H1 (cell line): ENCODE measurements at regions not wholly inside any gene's neighbourhood (a gene's known extent, or its start where the extent isn't known, plus 50 kb on each side); places are given as distances from the start of the nearest gene placed in this dataset.

Experiments used
- GTF2F1 ChIP-seq: IDR thresholded peaks from 2 replicates; pipeline ENCODE4 v1.6.1; 2012; ENCODE audit warnings: low read depth, low read length, improper control_type of control experiment, borderline replicate concordance
- KDM1A ChIP-seq: fragments of 200-600, 300-600 bp; sonication (generic); IDR thresholded peaks from 2 replicates; pipeline ENCODE4 v1.7.1; 2016; ENCODE audit warnings: mild to moderate bottlenecking, low read length, borderline replicate concordance
- NANOG ChIP-seq: IDR thresholded peaks from 2 replicates; pipeline ENCODE4 v1.6.1; 2011; ENCODE audit warnings: low read length, low read depth, mild to moderate bottlenecking, inconsistent platforms; ENCODE audit not compliant: insufficient read depth, poor library complexity, severe bottlenecking
- RXRA ChIP-seq: IDR thresholded peaks from 2 replicates; pipeline ENCODE4 v1.6.1; 2011; ENCODE audit warnings: low read depth, mild to moderate bottlenecking, low read length, moderate library complexity; ENCODE audit not compliant: insufficient read depth
- SIRT6 ChIP-seq: IDR thresholded peaks from one replicate; pipeline ENCODE4 v1.7.1; 2012; ENCODE audit warnings: low read length, inconsistent platforms
- TF ChIP-seq, protein P1 (sequence below), 3 experiments: IDR thresholded peaks; 1 replicate in 2 of 3; 2 replicates in 1 of 3; pipeline versions ENCODE4 v1.5.1 to v1.6.1; 2011; ENCODE audit warnings: low read length in 3 of 3, mild to moderate bottlenecking in 3 of 3, inconsistent platforms in 2 of 3, low read depth in 1 of 3, moderate library complexity in 1 of 3; ENCODE audit not compliant: insufficient read depth in 1 of 3; ENCODE audit errors: control extremely low read depth in 1 of 3

DNA sequence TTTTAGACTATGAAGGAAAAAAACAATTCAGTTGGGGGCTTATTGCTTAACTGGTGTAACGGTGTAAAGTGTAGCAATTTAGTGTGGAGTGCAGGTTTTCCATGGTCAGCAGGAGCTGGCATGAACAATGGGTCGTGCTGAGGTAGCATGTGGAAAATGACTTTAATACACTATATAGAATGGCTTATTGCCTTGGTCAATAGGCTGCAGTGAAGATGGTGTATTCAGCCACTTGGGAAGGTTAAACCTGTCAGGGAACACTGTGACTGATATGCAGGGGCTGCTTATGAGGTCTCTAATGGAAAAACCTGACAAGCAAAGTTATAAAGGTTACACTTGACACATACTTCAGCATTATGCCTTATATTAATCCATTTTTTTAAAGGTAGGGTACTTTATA, 764.7 kb upstream of the ARRDC3 start (continued):
- no peak for TF ChIP-seq KDM1A
- no peak for TF ChIP-seq GTF2F1
- TF ChIP-seq, protein P1, sequence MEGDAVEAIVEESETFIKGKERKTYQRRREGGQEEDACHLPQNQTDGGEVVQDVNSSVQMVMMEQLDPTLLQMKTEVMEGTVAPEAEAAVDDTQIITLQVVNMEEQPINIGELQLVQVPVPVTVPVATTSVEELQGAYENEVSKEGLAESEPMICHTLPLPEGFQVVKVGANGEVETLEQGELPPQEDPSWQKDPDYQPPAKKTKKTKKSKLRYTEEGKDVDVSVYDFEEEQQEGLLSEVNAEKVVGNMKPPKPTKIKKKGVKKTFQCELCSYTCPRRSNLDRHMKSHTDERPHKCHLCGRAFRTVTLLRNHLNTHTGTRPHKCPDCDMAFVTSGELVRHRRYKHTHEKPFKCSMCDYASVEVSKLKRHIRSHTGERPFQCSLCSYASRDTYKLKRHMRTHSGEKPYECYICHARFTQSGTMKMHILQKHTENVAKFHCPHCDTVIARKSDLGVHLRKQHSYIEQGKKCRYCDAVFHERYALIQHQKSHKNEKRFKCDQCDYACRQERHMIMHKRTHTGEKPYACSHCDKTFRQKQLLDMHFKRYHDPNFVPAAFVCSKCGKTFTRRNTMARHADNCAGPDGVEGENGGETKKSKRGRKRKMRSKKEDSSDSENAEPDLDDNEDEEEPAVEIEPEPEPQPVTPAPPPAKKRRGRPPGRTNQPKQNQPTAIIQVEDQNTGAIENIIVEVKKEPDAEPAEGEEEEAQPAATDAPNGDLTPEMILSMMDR (IDR thresholded peaks at IDR 0.05; ENCODE audit: control extremely low read depth in 1 of 3, insufficient read depth in 1 of 3, low read depth in 1 of 3, low read length in 3 of 3), result no peak
- TF ChIP-seq RXRA, result no peak
- no peak for TF ChIP-seq SIRT6
- no peak for TF ChIP-seq NANOG
- TF ChIP-seq, all 59 proteins: peak for 0
